Stimulated activated CD8-positive, alpha-beta memory T cell treated with anti-CD3 and anti-CD28 coated beads, Interleukin-15, amount 100 ng/mL, for 48 hours (primary cell): ENCODE measurements at regions not wholly inside any gene's neighbourhood (a gene's known extent, or its start where the extent isn't known, plus 50 kb on each side); places are given as distances from the start of the nearest gene placed in this dataset.
"Not testable (repeated sequence)": the region's sequence is repeated elsewhere in the genome, so short reads cannot be mapped to it uniquely, and the experiment has no call there.

ENCODE experiments used
- DNase-seq, 2 donors: peaks; one replicate each; pipeline ENCODE4 v3.0.0-alpha.2; 2020; ENCODE audit warnings: low read depth in 2 of 2

- no peak for DNase-seq
These were observed 51.2 kb upstream of the GPR31 start for GRCh38 chr6:167208819-167209576.

GRCh38 chr6:167209577-167209975 lies 51.8 kb upstream of the GPR31 start:
- no peak for DNase-seq

GRCh38 chr6:167210375-167211294 lies 52.9 kb upstream of the GPR31 start:
- DNase-seq, result no peak

GRCh38 chr6:167211295-167211648 lies 53.5 kb upstream of the GPR31 start:
- DNase-seq, result no peak

- DNase-seq, result no peak
These were observed 54.3 kb upstream of the GPR31 start for GRCh38 chr6:167211881-167212712.

- no peak for DNase-seq
These were observed 54.9 kb upstream of the GPR31 start for GRCh38 chr6:167212713-167213005.

GRCh38 chr6:167214206-167214605 lies 56.4 kb upstream of the GPR31 start:
- DNase-seq, result no peak

- not testable (repeated sequence) for DNase-seq
These were observed 57.9 kb upstream of the GPR31 start for GRCh38 chr6:167215429-167216250.

- not testable (repeated sequence) for DNase-seq
These were observed 58.7 kb upstream of the GPR31 start for GRCh38 chr6:167216390-167217050.

GRCh38 chr6:167217073-167217472 lies 59.3 kb upstream of the GPR31 start:
- not testable (repeated sequence) for DNase-seq

- DNase-seq, result peak in 1 of 2 donors; percentile 6
These were observed 60.4 kb upstream of the GPR31 start for GRCh38 chr6:167217951-167218759.

- not testable (repeated sequence) for DNase-seq
These were observed 61.3 kb upstream of the GPR31 start for GRCh38 chr6:167219079-167219478.

- DNase-seq, result no peak
These were observed 62.3 kb upstream of the GPR31 start for GRCh38 chr6:167219967-167220512.

- DNase-seq, result no peak
These were observed 63.8 kb upstream of the GPR31 start for GRCh38 chr6:167221400-167222201.

- not testable (repeated sequence) for DNase-seq
These were observed 65.3 kb upstream of the UNC93A start for GRCh38 chr6:167225566-167226382.

- no peak for DNase-seq
These were observed 64.8 kb upstream of the UNC93A start for GRCh38 chr6:167226383-167226685.

GRCh38 chr6:167226791-167227190 lies 64.3 kb upstream of the UNC93A start:
- no peak for DNase-seq

GRCh38 chr6:167227984-167228383 lies 63.1 kb upstream of the UNC93A start:
- no peak for DNase-seq
